HepG2 (cell line): ENCODE measurements at regions not wholly inside any gene's neighbourhood (a gene's known extent, or its start where the extent isn't known, plus 50 kb on each side); places are given as distances from the start of the nearest gene placed in this dataset.

ENCODE experiments used
- ATAC-seq: fragments of 200-7000 bp; cut with Tn5 transposase; 3 replicates; pipeline ENCODE4 v1.9.1; 2020; ENCODE audit warnings: mild to moderate bottlenecking, moderate library complexity
- BruUV-seq: library from RNA; stranded (reverse); fragments of 400-500 nt; replicated peaks from 2 replicates; lab custom pipeline; 2021; lab: Mats Ljungman, UMichigan
- CTCF ChIA-PET: fragments of 300-600 bp; formaldehyde crosslinking; extraction: SDS; loops from one replicate; lab custom pipeline; 2021; ENCODE audit warnings: low total read pairs, inconsistent platforms, low intra/inter-chr PET ratio; lab: Yijun Ruan, JAX
- POLR2A ChIA-PET: fragments of 350-600 bp; sonication (Branson Sonifier 250); formaldehyde crosslinking; loops from one replicate; lab custom pipeline; 2020; ENCODE audit warnings: antibody characterized with exemption, inconsistent platforms; lab: Yijun Ruan, JAX
- DNase-seq: peaks from one replicate; pipeline ENCODE4 v3.0.0-alpha.2; 2015; ENCODE audit warnings: low spot score
- FAIRE-seq: peaks from 3 replicates; lab custom pipeline; 2011; peaks lifted over from hg19 to GRCh38; lab: Jason Lieb, UNC
- H2AFZ ChIP-seq: one replicate; pipeline ENCODE4 v1.6.1; 2011; ENCODE audit warnings: low read length, inconsistent platforms
- H3K27ac ChIP-seq: fragments of 300-600 bp; 3 replicates; pipeline ENCODE4 v1.8.0; 2011; ENCODE audit warnings: mixed run types, mild to moderate bottlenecking, mixed read lengths, low read length, inconsistent platforms; ENCODE audit not compliant: insufficient read depth; ENCODE audit errors: extremely low read length
- H3K27me3 ChIP-seq, 2 experiments: fragments of 200-600 bp in 1 of 2; 2 replicates in 1 of 2; 3 replicates in 1 of 2; pipeline versions ENCODE4 v1.6.0 to v1.8.0; 2011; ENCODE audit warnings: low read length in 2 of 2, mild to moderate bottlenecking in 2 of 2, moderate library complexity in 2 of 2, inconsistent platforms in 1 of 2; ENCODE audit not compliant: insufficient read depth in 2 of 2, control insufficient read depth in 1 of 2
- H3K36me3 ChIP-seq, 2 experiments: fragments of 200-600 bp in 1 of 2; replicated peaks in 1 of 2; 2 replicates in 1 of 2; 3 replicates in 1 of 2; pipeline versions ENCODE4 v1.5.1 to v1.8.0; 2011; ENCODE audit warnings: low read length in 2 of 2, inconsistent platforms in 1 of 2; ENCODE audit not compliant: insufficient read depth in 2 of 2, control insufficient read depth in 1 of 2
- H3K4me1 ChIP-seq: 2 replicates; pipeline ENCODE4 v1.5.1; 2012; ENCODE audit warnings: low read length, inconsistent platforms; ENCODE audit not compliant: insufficient read depth
- H3K4me2 ChIP-seq: 2 replicates; pipeline ENCODE4 v1.6.0; 2011; ENCODE audit warnings: low read depth, low read length, inconsistent platforms
- H3K4me3 ChIP-seq, 3 experiments: fragments of 200-600 bp in 1 of 3; sonication (generic), shearing (Covaris generic) in 1 of 3; replicated peaks in 1 of 3; 2 replicates each; pipeline ENCODE4 v1.5.1; 2011 to 2016; ENCODE audit warnings: low read length in 3 of 3, inconsistent platforms in 2 of 3, low read depth in 2 of 3, mild to moderate bottlenecking in 2 of 3, control low read depth in 1 of 3, mixed read lengths in 1 of 3; ENCODE audit not compliant: insufficient read depth in 1 of 3
- H3K79me2 ChIP-seq: one replicate; pipeline ENCODE4 v1.6.1; 2011; ENCODE audit warnings: low read length, inconsistent platforms; ENCODE audit not compliant: insufficient read depth
- H3K9ac ChIP-seq: 2 replicates; pipeline ENCODE4 v1.6.0; 2011; ENCODE audit warnings: mild to moderate bottlenecking, low read depth, low read length, inconsistent platforms; ENCODE audit not compliant: insufficient read depth
- H3K9me3 ChIP-seq: 2 replicates; pipeline ENCODE4 v1.5.1; 2012; ENCODE audit warnings: mild to moderate bottlenecking, low read length
- H4K20me1 ChIP-seq: 2 replicates; pipeline ENCODE4 v1.6.0; 2011; ENCODE audit warnings: inconsistent platforms, mild to moderate bottlenecking, low read length, moderate library complexity; ENCODE audit not compliant: insufficient read depth
- ARNT2 ChIP-seq: sonication (generic); formaldehyde crosslinking; IDR thresholded peaks from 2 replicates; pipeline ENCODE4 v1.8.0; 2022; ENCODE audit warnings: mild to moderate bottlenecking, low read depth, missing genetic modification reagents, moderate library complexity
- ELF1 ChIP-seq: sonication (generic); formaldehyde crosslinking; IDR thresholded peaks from 2 replicates; pipeline ENCODE4 v1.4.0; 2020; ENCODE audit warnings: missing genetic modification reagents
- ELF3 ChIP-seq: IDR thresholded peaks from 2 replicates; pipeline ENCODE4 v1.6.1; 2016; ENCODE audit warnings: missing genetic modification reagents, missing compliant biosample characterization
- NCOA1 ChIP-seq: sonication (generic); formaldehyde crosslinking; IDR thresholded peaks from 2 replicates; pipeline ENCODE4 v1.9.0; 2021; ENCODE audit warnings: missing genetic modification reagents
- NCOR1 ChIP-seq: fragments of 200-600 bp; sonication (generic); IDR thresholded peaks from 2 replicates; pipeline ENCODE4 v1.7.0; 2017; ENCODE audit warnings: antibody characterized with exemption, low read length, borderline replicate concordance
- PRDM4 ChIP-seq: sonication (generic); formaldehyde crosslinking; IDR thresholded peaks from 2 replicates; pipeline ENCODE4 v1.9.0; 2021; ENCODE audit warnings: missing genetic modification reagents, borderline replicate concordance
- RELA ChIP-seq: sonication (generic); formaldehyde crosslinking; IDR thresholded peaks from 2 replicates; pipeline ENCODE4 v1.4.0; 2020; ENCODE audit warnings: missing genetic modification reagents
- SMARCE1 ChIP-seq: fragments of 450-650 bp; IDR thresholded peaks from 2 replicates; pipeline ENCODE4 v1.6.1; 2017; ENCODE audit warnings: borderline replicate concordance
- ZFP37 ChIP-seq: sonication (generic); formaldehyde crosslinking; IDR thresholded peaks from 2 replicates; pipeline ENCODE4 v1.4.0; 2020; ENCODE audit warnings: missing genetic modification reagents, borderline replicate concordance
- ZNF18 ChIP-seq: sonication (generic); formaldehyde crosslinking; IDR thresholded peaks from 2 replicates; pipeline ENCODE4 v1.8.0; 2022; ENCODE audit warnings: mild to moderate bottlenecking, missing genetic modification reagents; ENCODE audit not compliant: insufficient replicate concordance
- ZNF263 ChIP-seq: sonication (generic); formaldehyde crosslinking; IDR thresholded peaks from 2 replicates; pipeline ENCODE4 v1.4.0; 2020; ENCODE audit warnings: missing genetic modification reagents
- ZNF317 ChIP-seq: sonication (generic); formaldehyde crosslinking; IDR thresholded peaks from 2 replicates; pipeline ENCODE4 v1.5.0; 2020; ENCODE audit warnings: mild to moderate bottlenecking, missing genetic modification reagents
- ZNF749 ChIP-seq: sonication (generic); formaldehyde crosslinking; IDR thresholded peaks from 2 replicates; pipeline ENCODE4 v1.8.0; 2022; ENCODE audit warnings: mild to moderate bottlenecking, missing genetic modification reagents, moderate library complexity, borderline replicate concordance
- WGBS: methylation state at CpG from one replicate; pipeline ENCODE4 v1.1.6; 2017; ENCODE audit warnings: low lambda C conversion rate; 5-methylcytosine and 5-hydroxymethylcytosine counted together
- in situ Hi-C: cut with HindIII; loops from 2 replicates; pipeline ENCODE4 v1.10.0; 2017; ENCODE audit warnings: low pct_unique_long_range_greater_than_20kb; ENCODE audit not compliant: extremely low pct_ligation_motif_present
- intact Hi-C: fragments of 100-400 bp; cut with micrococcal nuclease; formaldehyde crosslinking; loops from one replicate; pipeline ENCODE4 v1.10.0; 2022; ENCODE audit not compliant: unreplicated experiment

GRCh38 chr1:34511802-34512201 lies 243.0 kb upstream of the GJB5 start:
- Histone ChIP-seq H3K9ac (no peak overlapping the region), H3K79me2 (no peaks in the 10 kb centered on the region), H2AFZ (no peak overlapping the region), H3K27me3 (no peaks in the 10 kb centered on the region), H3K4me2 (no peak overlapping the region), H4K20me1 (no peaks in the 10 kb centered on the region), H3K9me3 (peaks cover 53% of the 10 kb centered on the region), H3K27ac (no peak overlapping the region), H3K4me1 (no peaks in the 10 kb centered on the region), H3K36me3 (no peaks in the 10 kb centered on the region), H3K4me3 (no peak overlapping the region)
- no peak for TF ChIP-seq ZNF749 (CRISPR knock-in tag)
- peak; percentile 99 for TF ChIP-seq ZNF317 (CRISPR knock-in tag)
- DNase-seq (no peak), FAIRE-seq (no peak), ATAC-seq (no peak)
- intact Hi-C loops = no loop called here
- ChIA-PET CTCF (no interaction called here), POLR2A (no interaction called here)
- no TSS peak for BruUV-seq
- in situ Hi-C loops = no loop called here

GRCh38 chr1:34518146-34518699 lies 236.6 kb upstream of the GJB5 start:
- 3% methylated on average over 4 of the region's 4 CpGs for WGBS
- H4K20me1 ChIP-seq = no peaks in the 10 kb centered on the region
- H3K36me3 ChIP-seq = no peaks in the 10 kb centered on the region
- H3K4me3 ChIP-seq = no peak overlapping the region
- H3K27me3 ChIP-seq = no peaks in the 10 kb centered on the region
- H3K27ac ChIP-seq = no peak overlapping the region
- ATAC-seq (no peak), FAIRE-seq (no peak), DNase-seq (no peak)
- intact Hi-C loops = no loop called here
- no peaks in the 10 kb centered on the region for H3K79me2 ChIP-seq
- no peaks in the 10 kb centered on the region for H3K4me1 ChIP-seq
- H2AFZ ChIP-seq = no peak overlapping the region
- ChIA-PET CTCF (no interaction called here), POLR2A (no interaction called here)
- H3K9ac ChIP-seq = no peak overlapping the region
- no TSS peak for BruUV-seq
- TF ChIP-seq ZNF263 (CRISPR knock-in tag) (no peak), ZFP37 (CRISPR knock-in tag) (no peak), NCOA1 (CRISPR knock-in tag) (no peak), ZNF18 (no peak), SMARCE1 (no peak), ELF3 (no peak), ELF1 (CRISPR knock-in tag) (no peak), NCOR1 (no peak), ARNT2 (no peak), RELA (CRISPR knock-in tag) (no peak), PRDM4 (CRISPR knock-in tag) (no peak)
- in situ Hi-C loops = no loop called here
- H3K4me2 ChIP-seq = no peak overlapping the region
- peaks cover 8% of the 10 kb centered on the region for H3K9me3 ChIP-seq
